ENCODE measurements at regions not wholly inside any gene's neighbourhood (a gene's known extent, or its start where the extent isn't known, plus 50 kb on each side); places are given as distances from the start of the nearest gene placed in this dataset.

GRCh38 chr2:11031876-11032275 lies 120.1 kb downstream of the KCNF1 start:
- H3K36me3 ChIP-seq (ENCODE audit: control insufficient read depth, insufficient read depth, low read length) = no peaks in the 10 kb centered on the region
- H3K23ac ChIP-seq (ENCODE audit: low read depth, low read length) = no peak overlapping the region
- H3K56ac ChIP-seq (ENCODE audit: extremely low read depth, insufficient read depth, low read length) = no peak overlapping the region
- H3K9me3 ChIP-seq (ENCODE audit: control insufficient read depth, insufficient read depth, low read length) = peaks cover 8% of the 10 kb centered on the region
- no peak overlapping the region for H3K18ac ChIP-seq (ENCODE audit: low read depth, low read length)
- H2BK20ac ChIP-seq (ENCODE audit: low read depth, low read length) = no peak overlapping the region
- no peaks in the 10 kb centered on the region for H3K79me1 ChIP-seq (ENCODE audit: low read depth in 1 of 2, low read length in 2 of 2)
- H3K27me3 ChIP-seq (ENCODE audit: control insufficient read depth, insufficient read depth, low read length) = peaks cover 21% of the 10 kb centered on the region
- WGBS, 2 experiments (ENCODE audit: extremely low coverage in 2 of 2, insufficient read length in 1 of 2) = no CpG with 5 or more reads among the region's 1 CpG
- H4K8ac ChIP-seq (ENCODE audit: low read depth in 2 of 2, low read length in 2 of 2) = no peak overlapping the region
- no peak overlapping the region for H2BK5ac ChIP-seq (ENCODE audit: low read depth, low read length, poor library complexity, severe bottlenecking)
- ChIA-PET CTCF (no interaction called here), POLR2A (ENCODE audit: unreplicated experiment) (no interaction called here)
- no peak overlapping the region for H3K14ac ChIP-seq (replicated peaks; ENCODE audit: low read depth, low read length)
- intact Hi-C loops (cut with micrococcal nuclease) = no loop called here
- dilution Hi-C loops (cut with HindIII; ENCODE audit: low sequenced_read_pairs, unreplicated experiment) = no loop called here
- H3K4me2 ChIP-seq (ENCODE audit: low read depth, low read length) = no peak overlapping the region
- in situ Hi-C loops (cut with MboI; ENCODE audit: low sequenced_read_pairs) = no loop called here
- H2AK5ac ChIP-seq (ENCODE audit: low read depth, low read length) = no peak overlapping the region
- ATAC-seq (ENCODE audit: low read depth) (no peak), DNase-seq (no peak)
- no peaks in the 10 kb centered on the region for H3K4me1 ChIP-seq (ENCODE audit: control insufficient read depth, insufficient read depth, low read length)
- TF ChIP-seq SMC3 (IDR thresholded peaks at IDR 0.05; ENCODE audit: low read depth, low read length) (no peak), CEBPB (IDR thresholded peaks at IDR 0.05; ENCODE audit: low read depth, low read length) (no peak), MAZ (IDR thresholded peaks at IDR 0.05; ENCODE audit: borderline replicate concordance, low read depth, low read length) (no peak), MAFK (IDR thresholded peaks at IDR 0.05; ENCODE audit: low read depth, low read length) (no peak), BHLHE40 (IDR thresholded peaks at IDR 0.05; ENCODE audit: low read depth, low read length) (no peak), MXI1 (IDR thresholded peaks at IDR 0.05; ENCODE audit: borderline replicate concordance, low read depth, low read length) (no peak), POLR2A (IDR thresholded peaks at IDR 0.05; ENCODE audit: low read depth, low read length) (no peak), NFE2L2 (IDR thresholded peaks at IDR 0.05; ENCODE audit: low read depth, low read length) (no peak), USF2 (IDR thresholded peaks at IDR 0.05; ENCODE audit: low read depth, low read length) (no peak), RFX5 (IDR thresholded peaks at IDR 0.05; ENCODE audit: low read depth, low read length) (no peak), FOS (IDR thresholded peaks at IDR 0.05; ENCODE audit: low read depth, low read length) (no peak), RAD21 (IDR thresholded peaks at IDR 0.05; ENCODE audit: low read length) (no peak)
- H3K4me3 ChIP-seq (ENCODE audit: insufficient read depth, low read depth, low read length) = no peak overlapping the region
- no peak overlapping the region for H2BK15ac ChIP-seq (ENCODE audit: low read depth, low read length)
- no peak overlapping the region for H3K27ac ChIP-seq (ENCODE audit: insufficient read depth, low read length)
- no peak overlapping the region for H3K9ac ChIP-seq (ENCODE audit: low read depth, low read length)
- no peak overlapping the region for H2AK9ac ChIP-seq (replicated peaks; ENCODE audit: low read depth, low read length, poor library complexity)
- no TSS peak for BruUV-seq (replicated peaks)
- no peak overlapping the region for H2AFZ ChIP-seq (replicated peaks; ENCODE audit: low read length, poor library complexity)
- no peak overlapping the region for H3K4ac ChIP-seq (ENCODE audit: low read depth, low read length)
- no peak overlapping the region for H2BK120ac ChIP-seq (ENCODE audit: low read depth, low read length)
- H3K9me1 ChIP-seq (ENCODE audit: insufficient read depth, low read length) = no peaks in the 10 kb centered on the region
- no peaks in the 10 kb centered on the region for H4K20me1 ChIP-seq (ENCODE audit: insufficient read depth, low read length)
- no peak overlapping the region for H4K91ac ChIP-seq (ENCODE audit: insufficient read depth, low read depth, low read length)
- no peak overlapping the region for H4K5ac ChIP-seq (ENCODE audit: low read depth, low read length)
